HG02981 (cell line): ENCODE measurements at regions not wholly inside any gene's neighbourhood (a gene's known extent, or its start where the extent isn't known, plus 50 kb on each side); places are given as distances from the start of the nearest gene placed in this dataset.
"Not testable (repeated sequence)": the region's sequence is repeated elsewhere in the genome, so short reads cannot be mapped to it uniquely, and the experiment has no call there.

Source experiments
- ATAC-seq: cut with Tn5 transposase; IDR thresholded peaks from one replicate; pipeline ENCODE4 v1.9.1; 2021; ENCODE audit warnings: mild to moderate bottlenecking, moderate library complexity; ENCODE audit not compliant: unreplicated experiment

DNA sequence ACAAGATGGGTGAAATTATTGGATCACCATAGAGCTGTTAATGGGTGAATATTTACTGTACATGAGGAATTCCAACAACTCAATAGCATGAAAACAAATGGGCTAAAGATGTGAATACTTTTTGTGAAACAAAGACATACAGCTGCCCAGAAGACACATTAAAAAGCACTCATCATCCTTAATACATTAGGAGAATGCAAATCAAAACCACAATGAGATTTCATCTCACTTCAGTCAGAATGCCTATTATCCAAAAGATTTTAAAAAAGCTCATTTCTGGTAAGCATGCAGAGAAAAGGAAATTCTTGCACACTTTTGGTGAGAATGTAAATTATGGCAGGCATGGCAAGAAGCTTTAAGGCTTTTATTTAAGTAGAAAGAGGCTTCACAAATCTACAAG lies 770.8 kb upstream of the AMELY start:
- no peak for ATAC-seq

DNA sequence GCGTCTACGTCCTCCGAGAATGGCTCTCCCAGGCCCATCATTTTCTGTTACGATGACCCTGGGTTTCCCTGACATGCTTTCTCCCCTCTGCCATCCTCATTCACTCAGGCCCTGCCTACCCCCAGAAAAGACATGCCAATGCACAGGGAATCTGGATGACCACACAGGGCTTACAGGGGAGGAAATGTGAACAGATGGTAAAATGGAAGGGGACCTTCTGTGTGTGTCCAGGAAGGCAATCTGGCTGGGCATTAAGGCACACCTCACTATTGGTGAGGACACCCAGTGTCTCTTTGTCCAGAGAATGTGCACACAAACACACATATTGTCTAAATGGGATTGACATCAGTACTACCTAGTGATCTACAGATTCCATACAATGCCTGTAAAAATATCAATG lies 769.9 kb upstream of the AMELY start:
- ATAC-seq: no peak

DNA sequence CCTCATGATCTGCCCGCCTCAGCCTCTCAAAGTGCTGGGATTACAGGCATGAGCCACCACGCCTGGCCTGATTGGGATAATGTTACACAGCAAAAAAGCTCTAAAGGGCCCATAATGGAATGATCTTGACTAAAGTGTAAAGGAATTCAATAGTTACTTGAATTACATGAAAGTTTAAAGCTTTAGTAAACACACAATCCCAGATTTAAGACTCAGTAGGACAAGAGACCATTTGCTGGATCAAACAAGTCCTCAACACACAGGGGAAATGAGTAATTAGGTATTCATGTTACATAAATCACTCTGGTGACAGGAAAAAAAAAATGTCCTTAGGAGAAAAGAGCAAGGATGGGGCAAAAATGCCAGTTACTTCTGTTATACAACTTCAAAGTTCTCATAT lies 762.9 kb upstream of the AMELY start:
- ATAC-seq: no peak

DNA sequence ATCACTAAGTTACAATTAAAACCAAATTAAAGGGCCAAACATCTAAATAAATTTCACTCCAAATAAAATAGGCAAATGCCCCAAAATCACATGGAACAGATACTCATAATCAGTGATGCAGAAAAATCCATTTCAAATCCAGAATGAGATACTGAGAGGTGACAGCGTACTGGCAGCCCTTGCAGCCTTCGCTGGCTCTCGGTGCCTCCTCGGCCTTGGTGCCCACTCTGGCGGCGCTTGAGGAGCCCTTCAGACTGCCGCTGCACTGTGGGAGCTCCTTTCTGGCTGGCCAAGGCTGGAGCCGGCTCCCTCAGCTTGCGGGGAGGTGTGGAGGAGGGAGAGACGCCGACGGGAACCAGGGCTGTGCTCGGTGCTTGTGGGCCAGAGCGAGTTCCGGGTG lies 761.2 kb upstream of the AMELY start:
- no peak for ATAC-seq

DNA sequence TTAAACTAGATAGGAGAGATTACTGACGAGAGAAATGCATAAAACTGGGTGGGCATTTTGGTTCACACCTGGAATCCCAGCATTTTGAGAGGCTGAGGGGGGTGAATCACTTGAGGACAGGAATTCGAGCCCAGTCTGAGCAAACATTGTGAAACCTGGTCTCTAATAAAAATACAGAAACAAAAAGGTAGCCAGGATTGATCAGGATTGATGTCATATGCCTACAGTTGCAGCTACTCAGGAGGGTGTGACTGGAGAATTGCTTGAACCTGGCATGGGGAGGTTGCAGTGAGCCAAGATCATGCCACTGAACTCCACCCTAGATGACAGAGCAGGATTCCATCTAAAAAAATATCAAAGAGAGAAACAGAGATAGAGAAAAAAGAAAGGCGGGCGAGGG lies 751.7 kb upstream of the AMELY start:
- ATAC-seq: no peak

DNA sequence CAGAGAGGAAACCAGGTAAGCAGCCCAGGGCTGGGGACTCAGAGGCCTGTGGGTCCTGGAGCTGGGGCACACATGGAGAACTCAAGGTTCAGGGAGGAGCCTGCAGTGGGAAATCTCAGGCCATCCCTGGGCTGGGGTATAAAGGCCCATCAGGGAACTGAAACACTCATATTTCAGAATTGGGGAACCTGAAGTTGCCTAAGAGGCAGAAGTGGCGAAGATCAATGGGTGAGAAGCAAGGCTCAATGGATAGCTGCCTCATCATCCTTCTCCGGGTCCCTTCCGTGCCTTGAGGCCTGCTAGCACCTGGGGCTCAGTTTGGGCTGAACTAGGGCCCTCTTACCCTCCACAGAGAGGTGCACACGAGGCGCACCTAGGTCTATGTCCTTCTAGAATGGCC lies 747.5 kb upstream of the AMELY start:
- ATAC-seq: no peak

DNA sequence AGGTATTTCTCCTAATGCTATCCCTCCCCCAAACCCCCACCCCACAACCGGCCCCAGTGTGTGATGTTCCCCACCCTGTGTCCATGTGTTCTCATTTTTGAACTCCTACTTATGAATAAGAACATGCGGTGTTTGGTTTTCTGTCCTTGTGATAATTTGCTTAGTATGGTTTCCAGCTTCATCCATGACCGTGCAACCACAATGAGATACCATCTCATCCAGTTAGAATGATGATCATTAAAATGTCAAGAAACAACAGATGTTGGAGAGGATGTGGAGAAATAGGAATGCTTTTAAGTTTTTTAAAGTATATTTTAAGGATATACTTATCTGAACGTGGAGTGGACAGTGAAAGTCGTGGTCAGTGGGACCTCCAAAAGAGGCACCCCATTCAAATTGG lies 745.0 kb upstream of the AMELY start:
- ATAC-seq: no peak

DNA sequence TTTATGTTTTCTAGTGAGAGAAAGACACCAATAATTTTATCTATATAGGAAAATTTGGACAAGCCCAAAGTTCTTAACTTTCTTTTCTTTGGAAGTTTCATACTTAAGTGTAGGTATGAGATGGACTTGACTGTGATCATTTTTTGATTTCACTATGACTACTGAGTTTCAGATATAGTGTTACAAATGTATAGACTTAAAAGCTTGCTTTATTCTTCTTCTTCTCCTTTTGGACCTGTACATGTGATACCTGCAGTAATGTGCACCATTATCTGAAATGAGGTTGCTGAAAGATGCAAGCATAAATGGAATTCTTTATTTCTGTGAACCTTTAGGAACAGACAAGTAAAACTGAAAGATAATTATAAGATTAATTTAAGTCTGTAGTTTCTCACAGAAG lies 743.4 kb upstream of the AMELY start:
- no peak for ATAC-seq

DNA sequence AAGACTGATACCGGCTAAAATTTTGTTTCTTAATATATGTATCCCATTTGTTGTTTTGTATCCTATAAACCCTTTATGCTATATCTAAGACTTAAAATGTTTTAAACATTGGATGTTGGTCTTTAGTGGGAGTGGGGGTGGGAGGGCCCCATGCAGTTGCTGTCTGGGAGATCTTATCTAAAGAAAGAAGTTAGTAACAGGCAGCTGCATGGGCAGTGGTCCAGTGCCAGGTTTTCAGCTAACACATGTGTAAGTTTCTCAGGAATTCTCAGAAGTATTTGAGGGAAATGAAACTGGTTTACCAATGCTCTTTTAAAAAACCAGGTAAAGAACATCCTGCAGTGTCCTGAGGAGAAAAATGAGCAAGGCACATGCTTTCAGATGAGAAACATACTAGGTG lies 738.3 kb upstream of the AMELY start:
- not testable (repeated sequence) for ATAC-seq
